PC-9 (cell line): ENCODE measurements at regions not wholly inside any gene's neighbourhood (a gene's known extent, or its start where the extent isn't known, plus 50 kb on each side); places are given as distances from the start of the nearest gene placed in this dataset.

Source experiments
- CTCF ChIP-seq: fragments of 200-600 bp; sonication (generic); conservative IDR thresholded peaks from 2 replicates; pipeline ENCODE4 v1.6.1; 2017; ENCODE audit warnings: mixed run types, antibody characterized with exemption, mild to moderate bottlenecking, moderate library complexity
- EZH2 ChIP-seq: fragments of 200-600 bp; sonication (generic); IDR thresholded peaks from 2 replicates; pipeline ENCODE4 v1.8.0; 2017; ENCODE audit warnings: antibody characterized with exemption, low read depth

GRCh38 chr4:31649878-31650277 lies 929.7 kb downstream of the PCDH7 start:
- TF ChIP-seq CTCF (no peak), EZH2 (no peak)
